ENCODE measurements at regions not wholly inside any gene's neighbourhood (a gene's known extent, or its start where the extent isn't known, plus 50 kb on each side); places are given as distances from the start of the nearest gene placed in this dataset.
A peak's percentile ranks its signal among the peaks of the same experiment; 100 is the strongest.

DNA sequence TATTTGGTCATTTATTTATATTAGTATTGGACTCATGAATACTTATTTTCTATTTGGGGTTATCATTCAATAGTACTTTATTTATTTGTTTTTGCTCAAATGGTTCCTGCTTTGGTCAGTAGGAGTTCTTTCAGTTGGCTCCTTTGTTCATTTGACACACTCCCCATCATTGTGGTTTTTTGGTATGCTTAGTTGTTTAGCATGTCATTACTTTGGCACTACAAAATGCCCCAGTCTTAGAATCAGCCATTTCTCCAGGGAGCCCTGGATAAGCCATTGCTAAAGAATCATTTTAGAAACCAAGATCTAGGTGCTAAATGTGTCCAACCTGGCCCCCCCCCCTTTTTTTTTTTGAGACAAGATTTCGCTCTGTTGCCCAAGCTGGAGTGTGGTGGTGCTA is 61.7 kb upstream of the MRPS6 start:
- Mint-ChIP-seq H3K36me3 (ENCODE audit: low read depth) (peaks cover 6% of the 10 kb centered on the region), H3K27ac (no peak overlapping the region), H3K4me1 (ENCODE audit: low read depth) (peaks cover 12% of the 10 kb centered on the region), H3K27me3 (no peaks in the 10 kb centered on the region), H3K4me3 (no peak overlapping the region), H3K9me3 (peaks cover 29% of the 10 kb centered on the region)
- TF ChIP-seq, protein P1, sequence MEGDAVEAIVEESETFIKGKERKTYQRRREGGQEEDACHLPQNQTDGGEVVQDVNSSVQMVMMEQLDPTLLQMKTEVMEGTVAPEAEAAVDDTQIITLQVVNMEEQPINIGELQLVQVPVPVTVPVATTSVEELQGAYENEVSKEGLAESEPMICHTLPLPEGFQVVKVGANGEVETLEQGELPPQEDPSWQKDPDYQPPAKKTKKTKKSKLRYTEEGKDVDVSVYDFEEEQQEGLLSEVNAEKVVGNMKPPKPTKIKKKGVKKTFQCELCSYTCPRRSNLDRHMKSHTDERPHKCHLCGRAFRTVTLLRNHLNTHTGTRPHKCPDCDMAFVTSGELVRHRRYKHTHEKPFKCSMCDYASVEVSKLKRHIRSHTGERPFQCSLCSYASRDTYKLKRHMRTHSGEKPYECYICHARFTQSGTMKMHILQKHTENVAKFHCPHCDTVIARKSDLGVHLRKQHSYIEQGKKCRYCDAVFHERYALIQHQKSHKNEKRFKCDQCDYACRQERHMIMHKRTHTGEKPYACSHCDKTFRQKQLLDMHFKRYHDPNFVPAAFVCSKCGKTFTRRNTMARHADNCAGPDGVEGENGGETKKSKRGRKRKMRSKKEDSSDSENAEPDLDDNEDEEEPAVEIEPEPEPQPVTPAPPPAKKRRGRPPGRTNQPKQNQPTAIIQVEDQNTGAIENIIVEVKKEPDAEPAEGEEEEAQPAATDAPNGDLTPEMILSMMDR (IDR thresholded peaks at IDR 0.05): no peak
- ATAC-seq: no peak
- no peak for DNase-seq
- CTCF ChIA-PET: no interaction called here
- POLR2A ChIA-PET: no interaction called here
- intact Hi-C loops (cut with micrococcal nuclease): no loop called here

DNA sequence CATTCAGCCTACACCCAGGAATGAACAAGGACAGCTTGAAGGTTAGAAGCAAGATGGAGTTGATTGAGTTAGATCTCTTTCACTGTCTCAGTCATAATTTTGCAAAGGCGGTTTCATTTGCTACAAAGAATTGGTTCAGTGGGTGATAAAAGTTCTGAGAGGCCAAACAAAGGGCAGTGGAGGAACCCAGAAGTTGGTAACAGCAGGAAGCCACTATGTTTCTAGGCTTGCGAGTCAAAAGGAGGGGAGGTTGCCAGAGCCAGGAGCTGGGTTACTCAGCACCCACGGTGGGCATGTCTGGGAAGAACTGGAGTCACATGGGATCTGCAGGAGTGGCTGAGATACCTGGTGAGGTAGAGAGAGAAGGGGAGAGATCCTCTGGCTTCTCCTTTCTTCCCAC is 64.2 kb upstream of the MRPS6 start:
- peaks cover 21% of the 10 kb centered on the region for H3K9me3 Mint-ChIP-seq
- peaks cover 6% of the 10 kb centered on the region for H3K36me3 Mint-ChIP-seq (ENCODE audit: low read depth)
- no peak overlapping the region for H3K4me3 Mint-ChIP-seq
- no peak overlapping the region for H3K27ac Mint-ChIP-seq
- CTCF ChIA-PET: interaction anchor here (1.4 kb wide), 1 partner anchor 85 kb away, joined by 9 read pairs; no protein-coding TSS in a partner anchor
- peaks cover 12% of the 10 kb centered on the region for H3K4me1 Mint-ChIP-seq (ENCODE audit: low read depth)
- TF ChIP-seq, protein P1 (IDR thresholded peaks at IDR 0.05): no peak
- POLR2A ChIA-PET: interaction anchor here (0.7 to 1.2 kb wide), 2 partner anchors 8 to 32 kb away, joined by 3 read pairs; no protein-coding TSS in a partner anchor
- DNase-seq: no peak
- intact Hi-C loops (cut with micrococcal nuclease): no loop called here
- peak; percentile 66 for ATAC-seq
- no peaks in the 10 kb centered on the region for H3K27me3 Mint-ChIP-seq

DNA sequence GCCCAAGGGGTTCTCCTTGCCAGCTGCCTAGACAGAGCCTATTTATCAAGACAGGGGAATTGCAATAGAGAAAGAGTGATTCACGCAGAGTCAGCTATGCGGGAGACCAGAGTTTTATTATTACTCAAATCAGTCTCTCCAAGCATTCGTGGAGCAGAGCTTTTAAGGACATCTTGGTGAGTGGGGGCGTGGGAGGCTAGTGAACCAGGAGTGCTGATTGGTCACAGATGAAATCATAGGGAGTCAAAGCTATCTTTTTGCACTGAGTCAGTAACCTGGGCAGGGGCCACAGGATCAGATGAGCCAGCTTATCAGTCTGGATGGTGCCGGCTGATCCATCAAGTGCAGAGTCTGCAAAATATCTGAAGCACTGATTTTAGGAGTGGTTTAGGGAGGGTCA is 64.8 kb upstream of the MRPS6 start:
- ATAC-seq (peak; percentile 85), DNase-seq (peak; percentile 74)
- peaks cover 6% of the 10 kb centered on the region for H3K36me3 Mint-ChIP-seq (ENCODE audit: low read depth)
- no peak overlapping the region for H3K27ac Mint-ChIP-seq
- intact Hi-C loops (cut with micrococcal nuclease): no loop called here
- no peak overlapping the region for H3K4me3 Mint-ChIP-seq
- POLR2A ChIA-PET: interaction anchor here (0.7 to 1.2 kb wide), 2 partner anchors 9 to 31 kb away, joined by 3 read pairs; no protein-coding TSS in a partner anchor
- H3K4me1 Mint-ChIP-seq (ENCODE audit: low read depth): peaks cover 12% of the 10 kb centered on the region
- H3K27me3 Mint-ChIP-seq: no peaks in the 10 kb centered on the region
- TF ChIP-seq, protein P1 (IDR thresholded peaks at IDR 0.05): no peak
- H3K9me3 Mint-ChIP-seq: peaks cover 16% of the 10 kb centered on the region
- CTCF ChIA-PET: interaction anchor here (0.6 to 1.4 kb wide), 2 partner anchors 84 kb away, joined by 3 to 9 read pairs; no protein-coding TSS in a partner anchor

DNA sequence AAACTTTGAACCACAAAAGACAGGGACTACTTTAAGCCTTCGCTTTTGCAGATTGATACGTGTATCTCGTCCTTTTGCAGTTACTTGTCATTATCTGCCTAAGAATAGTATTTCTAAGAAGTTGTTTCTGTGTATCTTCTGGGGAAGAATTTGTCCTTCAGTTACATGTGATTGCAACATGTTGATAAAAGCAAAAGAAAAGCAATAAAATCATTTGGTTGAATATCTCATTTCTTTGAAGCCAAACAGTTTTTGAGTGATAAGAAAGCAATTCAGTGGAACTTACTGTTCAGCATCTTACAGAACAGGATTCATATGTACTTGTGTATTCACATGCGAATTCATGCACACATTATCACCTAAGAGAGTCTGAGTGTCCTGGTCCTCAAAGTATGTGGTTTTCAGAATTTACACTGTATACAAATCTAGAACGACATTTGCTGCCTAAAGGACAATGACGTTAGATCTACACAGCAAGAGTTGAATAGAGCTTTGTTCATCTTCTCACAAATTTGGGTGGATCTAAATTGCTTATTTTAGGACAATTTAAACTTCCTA is 66.7 kb upstream of the MRPS6 start:
- Mint-ChIP-seq H3K27ac (no peak overlapping the region), H3K36me3 (ENCODE audit: low read depth) (peaks cover 4% of the 10 kb centered on the region), H3K9me3 (peaks cover 9% of the 10 kb centered on the region), H3K4me1 (ENCODE audit: low read depth) (peaks cover 12% of the 10 kb centered on the region), H3K27me3 (no peaks in the 10 kb centered on the region), H3K4me3 (no peak overlapping the region)
- TF ChIP-seq, protein P1 (IDR thresholded peaks at IDR 0.05): no peak
- intact Hi-C loops (cut with micrococcal nuclease): no loop called here
- no peak for ATAC-seq
- ChIA-PET CTCF (interaction anchor here (1.1 kb wide), 1 partner anchor 34 kb away, joined by 3 read pairs; no protein-coding TSS in a partner anchor), POLR2A (no interaction called here)
- no peak for DNase-seq

GRCh38 chr21:34004974-34005373 is 68.4 kb upstream of the MRPS6 start:
- ChIA-PET POLR2A (no interaction called here), CTCF (no interaction called here)
- H3K27me3 Mint-ChIP-seq: no peaks in the 10 kb centered on the region
- no peaks in the 10 kb centered on the region for H3K36me3 Mint-ChIP-seq (ENCODE audit: low read depth)
- H3K4me1 Mint-ChIP-seq (ENCODE audit: low read depth): peaks cover 14% of the 10 kb centered on the region
- DNase-seq (no peak), ATAC-seq (no peak)
- intact Hi-C loops (cut with micrococcal nuclease): no loop called here
- H3K4me3 Mint-ChIP-seq: no peak overlapping the region
- H3K27ac Mint-ChIP-seq: no peak overlapping the region
- H3K9me3 Mint-ChIP-seq: peaks cover 2% of the 10 kb centered on the region
- TF ChIP-seq, protein P1 (IDR thresholded peaks at IDR 0.05): no peak
